HFF-Myc (cell line): ENCODE measurements at regions not wholly inside any gene's neighbourhood (a gene's known extent, or its start where the extent isn't known, plus 50 kb on each side); places are given as distances from the start of the nearest gene placed in this dataset.

Experiments
- DNase-seq: peaks from one replicate; pipeline ENCODE4 v3.0.0-alpha.2; 2011; ENCODE audit warnings: low read depth; ENCODE audit errors: extremely low read depth
- H3K4me3 ChIP-seq: replicated peaks from 2 replicates; pipeline ENCODE4 v1.5.1; 2011; ENCODE audit warnings: low read depth, mild to moderate bottlenecking, control low read depth, low read length
- CTCF ChIP-seq: IDR thresholded peaks from 2 replicates; pipeline ENCODE4 v1.5.1; 2012; ENCODE audit warnings: mild to moderate bottlenecking, low read depth, low read length, control low read depth; ENCODE audit errors: missing control alignments

DNA sequence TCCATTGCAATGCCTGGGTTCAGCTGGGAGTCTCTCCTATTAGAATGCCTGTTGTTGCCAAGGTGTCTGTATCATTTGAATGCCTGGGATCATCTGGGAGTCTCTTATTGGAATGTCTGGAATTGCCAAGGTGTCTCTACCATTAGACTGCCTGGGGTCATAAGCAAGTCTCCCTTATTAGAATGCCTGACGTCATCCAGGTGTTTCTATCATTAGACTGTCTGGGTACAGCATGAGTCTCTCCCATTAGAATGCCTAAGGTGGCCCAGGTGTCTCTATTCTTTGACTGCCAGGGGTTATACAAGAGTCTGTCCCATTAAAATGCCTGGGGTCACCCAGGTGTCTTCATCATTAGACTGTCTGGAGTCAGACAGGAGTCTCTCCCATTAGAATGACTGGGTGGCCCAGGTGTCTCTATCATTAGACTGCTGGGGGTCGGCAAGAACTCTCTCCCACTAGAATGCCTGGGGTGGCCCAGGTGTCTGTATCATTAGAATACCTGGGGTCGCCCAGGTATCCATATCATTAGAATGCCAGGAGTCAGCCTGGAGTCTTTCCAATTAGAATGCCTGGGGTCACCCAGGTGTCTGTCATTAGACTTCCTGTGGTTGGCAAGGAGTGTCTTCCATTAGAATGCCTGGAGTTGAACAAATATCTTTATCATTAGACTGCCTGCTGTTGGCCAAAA is 2274.0 kb downstream of the TP53TG3F start:
- no peak overlapping the region for H3K4me3 ChIP-seq
- DNase-seq: no peak
- no peak for TF ChIP-seq CTCF

GRCh38 chr16:35733971-35734702 is 2274.7 kb downstream of the TP53TG3F start:
- H3K4me3 ChIP-seq: no peak overlapping the region
- TF ChIP-seq CTCF: no peak
- DNase-seq: no peak

GRCh38 chr16:35734728-35735402 is 2275.5 kb downstream of the TP53TG3F start:
- TF ChIP-seq CTCF: no peak
- no peak for DNase-seq
- no peak overlapping the region for H3K4me3 ChIP-seq

GRCh38 chr16:35735403-35736251 is 2276.2 kb downstream of the TP53TG3F start:
- no peak overlapping the region for H3K4me3 ChIP-seq
- no peak for TF ChIP-seq CTCF
- DNase-seq: no peak

DNA sequence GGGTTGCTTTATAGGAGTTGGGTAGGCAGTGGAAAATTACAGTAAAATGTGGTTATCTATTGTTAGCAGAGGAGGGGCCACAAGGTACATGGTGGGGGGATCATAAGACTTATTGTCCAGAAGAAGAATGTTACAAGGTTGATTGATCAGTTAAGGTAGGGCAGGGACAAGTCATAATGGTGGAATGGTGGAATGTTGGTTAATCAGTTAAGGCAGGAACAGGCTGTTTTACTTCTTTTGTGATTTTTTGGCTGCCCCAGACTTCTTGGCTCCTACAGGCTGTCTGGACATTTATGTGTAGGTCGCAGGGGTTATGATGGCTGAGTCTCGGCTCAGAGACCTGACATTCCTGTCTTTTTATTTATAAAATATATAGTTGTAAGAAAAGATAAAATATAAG is 2277.1 kb downstream of the TP53TG3F start:
- H3K4me3 ChIP-seq: no peak overlapping the region
- DNase-seq: no peak
- TF ChIP-seq CTCF: no peak

DNA sequence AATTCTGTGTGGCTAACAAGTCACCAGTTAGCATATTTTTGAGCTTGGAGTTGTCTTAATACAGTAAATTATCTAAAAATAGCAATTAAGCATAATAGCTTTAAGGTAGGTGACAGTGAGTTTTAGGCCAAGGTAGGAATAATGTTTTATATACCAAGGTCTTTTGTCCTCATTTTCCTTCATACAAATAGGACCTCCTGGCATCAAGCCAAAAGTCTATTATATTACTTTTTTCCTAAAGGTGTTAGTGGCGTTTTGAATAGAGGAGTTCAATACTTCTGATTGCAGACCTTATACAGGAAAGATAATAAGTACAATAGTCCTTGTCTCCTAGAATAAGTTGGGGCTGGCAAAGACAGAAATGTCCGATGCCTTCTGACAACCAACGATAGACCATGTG is 2277.7 kb downstream of the TP53TG3F start:
- no peak overlapping the region for H3K4me3 ChIP-seq
- no peak for TF ChIP-seq CTCF
- DNase-seq: no peak
